T-helper 17 cell (primary cell): ENCODE measurements at regions not wholly inside any gene's neighbourhood (a gene's known extent, or its start where the extent isn't known, plus 50 kb on each side); places are given as distances from the start of the nearest gene placed in this dataset.

Experiments
- ATAC-seq: fragments of 150-1000 bp; cut with Tn5 transposase; 2 replicates; pipeline ENCODE4 v1.10.0; 2021; ENCODE audit warnings: mild to moderate bottlenecking, moderate library complexity
- DNase-seq, 3 donors: peaks; one replicate each; pipeline versions ENCODE4 v3.0.0 to v3.0.0-alpha.2; 2020 to 2021
- H3K9me3 ChIP-seq: one replicate; pipeline ENCODE4 v1.7.0; 2013; ENCODE audit warnings: low read length, mild to moderate bottlenecking; ENCODE audit not compliant: control insufficient read depth, poor library complexity, severe bottlenecking
- H3K27ac Mint-ChIP-seq: one replicate; pipeline ENCODE4 v1.8.0; 2022; ENCODE audit warnings: mild to moderate bottlenecking, moderate library complexity, mixed read lengths
- H3K27me3 Mint-ChIP-seq: one replicate; pipeline ENCODE4 v1.8.0; 2022; ENCODE audit warnings: mixed read lengths
- H3K36me3 Mint-ChIP-seq: one replicate; pipeline ENCODE4 v1.8.0; 2022; ENCODE audit warnings: low read depth, mixed read lengths
- H3K4me1 Mint-ChIP-seq: one replicate; pipeline ENCODE4 v1.8.0; 2022; ENCODE audit warnings: mild to moderate bottlenecking, mixed read lengths
- H3K4me3 Mint-ChIP-seq: one replicate; pipeline ENCODE4 v1.8.0; 2022; ENCODE audit warnings: mild to moderate bottlenecking, moderate library complexity, mixed read lengths

- no peaks in the 10 kb centered on the region for H3K4me1 Mint-ChIP-seq
Measured at GRCh38 chr10:123514996-123515395, 151.2 kb upstream of the GPR26 start.

GRCh38 chr10:123515661-123516060 lies 150.5 kb upstream of the GPR26 start:
- Mint-ChIP-seq H3K36me3 (no peaks in the 10 kb centered on the region), H3K27me3 (peaks cover 28% of the 10 kb centered on the region), H3K4me1 (no peaks in the 10 kb centered on the region), H3K4me3 (no peak overlapping the region), H3K27ac (no peak overlapping the region)
- ATAC-seq = no peak
- H3K9me3 ChIP-seq = no peaks in the 10 kb centered on the region
- DNase-seq = no peak

More at GRCh38 chr10:123514996-123515395, 151.2 kb upstream of the GPR26 start:
- peaks cover 28% of the 10 kb centered on the region for H3K27me3 Mint-ChIP-seq
- no peak overlapping the region for H3K4me3 Mint-ChIP-seq
- H3K36me3 Mint-ChIP-seq = no peaks in the 10 kb centered on the region
- DNase-seq (no peak), ATAC-seq (no peak)
- H3K9me3 ChIP-seq = no peaks in the 10 kb centered on the region
- no peak overlapping the region for H3K27ac Mint-ChIP-seq

GRCh38 chr10:123516291-123516690 lies 149.9 kb upstream of the GPR26 start:
- H3K4me1 Mint-ChIP-seq = no peaks in the 10 kb centered on the region
- peaks cover 28% of the 10 kb centered on the region for H3K27me3 Mint-ChIP-seq
- H3K27ac Mint-ChIP-seq = no peak overlapping the region
- no peak overlapping the region for H3K4me3 Mint-ChIP-seq
- ATAC-seq = no peak
- DNase-seq = no peak
- H3K36me3 Mint-ChIP-seq = no peaks in the 10 kb centered on the region
- H3K9me3 ChIP-seq = no peaks in the 10 kb centered on the region

GRCh38 chr10:123517426-123517825 lies 148.7 kb upstream of the GPR26 start:
- H3K4me3 Mint-ChIP-seq = no peak overlapping the region
- ATAC-seq (no peak), DNase-seq (no peak)
- no peaks in the 10 kb centered on the region for H3K4me1 Mint-ChIP-seq
- no peaks in the 10 kb centered on the region for H3K9me3 ChIP-seq
- peaks cover 33% of the 10 kb centered on the region for H3K27me3 Mint-ChIP-seq
- H3K27ac Mint-ChIP-seq = no peak overlapping the region
- H3K36me3 Mint-ChIP-seq = no peaks in the 10 kb centered on the region

GRCh38 chr10:123517901-123518300 lies 148.3 kb upstream of the GPR26 start:
- Mint-ChIP-seq H3K27ac (no peak overlapping the region), H3K4me1 (no peaks in the 10 kb centered on the region), H3K36me3 (no peaks in the 10 kb centered on the region), H3K27me3 (peaks cover 38% of the 10 kb centered on the region), H3K4me3 (no peak overlapping the region)
- ATAC-seq (no peak), DNase-seq (no peak)
- no peaks in the 10 kb centered on the region for H3K9me3 ChIP-seq

GRCh38 chr10:123518765-123519164 lies 147.4 kb upstream of the GPR26 start:
- no peak for DNase-seq
- ATAC-seq = no peak
- Mint-ChIP-seq H3K4me3 (no peak overlapping the region), H3K36me3 (no peaks in the 10 kb centered on the region), H3K4me1 (no peaks in the 10 kb centered on the region), H3K27ac (no peak overlapping the region), H3K27me3 (peaks cover 44% of the 10 kb centered on the region)
- no peaks in the 10 kb centered on the region for H3K9me3 ChIP-seq

- no peak for DNase-seq
- Mint-ChIP-seq H3K27ac (peak overlapping the region; percentile 34), H3K27me3 (peaks cover 44% of the 10 kb centered on the region), H3K4me1 (no peaks in the 10 kb centered on the region), H3K4me3 (no peak overlapping the region), H3K36me3 (no peaks in the 10 kb centered on the region)
- H3K9me3 ChIP-seq = no peaks in the 10 kb centered on the region
- ATAC-seq = no peak
Measured at GRCh38 chr10:123519861-123520260, 146.3 kb upstream of the GPR26 start.

GRCh38 chr10:123521076-123521475 lies 145.1 kb upstream of the GPR26 start:
- Mint-ChIP-seq H3K36me3 (no peaks in the 10 kb centered on the region), H3K4me3 (no peak overlapping the region), H3K27ac (no peak overlapping the region), H3K27me3 (peaks cover 39% of the 10 kb centered on the region), H3K4me1 (no peaks in the 10 kb centered on the region)
- no peak for ATAC-seq
- DNase-seq = no peak
- H3K9me3 ChIP-seq = no peaks in the 10 kb centered on the region

GRCh38 chr10:123521556-123521955 lies 144.6 kb upstream of the GPR26 start:
- no peaks in the 10 kb centered on the region for H3K9me3 ChIP-seq
- DNase-seq (no peak), ATAC-seq (no peak)
- H3K4me1 Mint-ChIP-seq = no peaks in the 10 kb centered on the region
- H3K4me3 Mint-ChIP-seq = no peak overlapping the region
- H3K27ac Mint-ChIP-seq = no peak overlapping the region
- H3K36me3 Mint-ChIP-seq = no peaks in the 10 kb centered on the region
- peaks cover 36% of the 10 kb centered on the region for H3K27me3 Mint-ChIP-seq

- Mint-ChIP-seq H3K4me3 (no peak overlapping the region), H3K4me1 (no peaks in the 10 kb centered on the region), H3K27me3 (peaks cover 29% of the 10 kb centered on the region), H3K27ac (no peak overlapping the region), H3K36me3 (no peaks in the 10 kb centered on the region)
- DNase-seq = no peak
- H3K9me3 ChIP-seq = no peaks in the 10 kb centered on the region
- no peak for ATAC-seq
Measured at GRCh38 chr10:123522702-123523312, 143.3 kb upstream of the GPR26 start.

GRCh38 chr10:123523833-123524232 lies 142.3 kb upstream of the GPR26 start:
- ATAC-seq = no peak
- DNase-seq = no peak
- no peaks in the 10 kb centered on the region for H3K9me3 ChIP-seq
- Mint-ChIP-seq H3K27ac (no peak overlapping the region), H3K4me1 (no peaks in the 10 kb centered on the region), H3K4me3 (no peak overlapping the region), H3K36me3 (no peaks in the 10 kb centered on the region), H3K27me3 (peaks cover 30% of the 10 kb centered on the region)

- DNase-seq (no peak), ATAC-seq (no peak)
- no peaks in the 10 kb centered on the region for H3K36me3 Mint-ChIP-seq
Measured at GRCh38 chr10:123526356-123527064, 139.6 kb upstream of the GPR26 start.

GRCh38 chr10:123527151-123527550 lies 139.0 kb upstream of the GPR26 start:
- H3K9me3 ChIP-seq = no peaks in the 10 kb centered on the region
- DNase-seq (no peak), ATAC-seq (no peak)
- no peaks in the 10 kb centered on the region for H3K4me1 Mint-ChIP-seq
- H3K36me3 Mint-ChIP-seq = no peaks in the 10 kb centered on the region
- peaks cover 40% of the 10 kb centered on the region for H3K27me3 Mint-ChIP-seq
- H3K4me3 Mint-ChIP-seq = no peak overlapping the region
- H3K27ac Mint-ChIP-seq = no peak overlapping the region

More at GRCh38 chr10:123526356-123527064, 139.6 kb upstream of the GPR26 start:
- Mint-ChIP-seq H3K27me3 (peaks cover 45% of the 10 kb centered on the region), H3K27ac (no peak overlapping the region), H3K4me1 (no peaks in the 10 kb centered on the region), H3K4me3 (no peak overlapping the region)
- no peaks in the 10 kb centered on the region for H3K9me3 ChIP-seq
